Central memory CD8-positive, alpha-beta T cell (primary cell): ENCODE measurements at regions not wholly inside any gene's neighbourhood (a gene's known extent, or its start where the extent isn't known, plus 50 kb on each side); places are given as distances from the start of the nearest gene placed in this dataset.
A peak's percentile ranks its signal among the peaks of the same experiment; 100 is the strongest.
"Not testable (repeated sequence)": the region's sequence is repeated elsewhere in the genome, so short reads cannot be mapped to it uniquely, and the experiment has no call there.

ENCODE experiments used
- ATAC-seq: fragments of 150-1000 bp; cut with Tn5 transposase; replicated peaks from 2 replicates; pipeline ENCODE4 v1.10.0; 2022; ENCODE audit warnings: mild to moderate bottlenecking, moderate FRiP score, moderate number of reproducible peaks; ENCODE audit not compliant: poor library complexity, severe bottlenecking; ENCODE audit errors: extremely low read depth
- DNase-seq, 2 donors: peaks; one replicate each; pipeline ENCODE4 v3.0.0; 2021; ENCODE audit warnings: low spot score in 2 of 2
- H3K27ac Mint-ChIP-seq: one replicate; pipeline ENCODE4 v1.8.0; 2022; ENCODE audit warnings: low read depth, mild to moderate bottlenecking, moderate library complexity, mixed read lengths
- H3K27me3 Mint-ChIP-seq: one replicate; pipeline ENCODE4 v1.8.0; 2022; ENCODE audit warnings: mixed read lengths
- H3K36me3 Mint-ChIP-seq: one replicate; pipeline ENCODE4 v1.8.0; 2022; ENCODE audit warnings: mild to moderate bottlenecking, moderate library complexity, mixed read lengths; ENCODE audit not compliant: insufficient read depth
- H3K4me1 Mint-ChIP-seq: one replicate; pipeline ENCODE4 v1.8.0; 2022; ENCODE audit warnings: mixed read lengths
- H3K4me3 Mint-ChIP-seq: one replicate; pipeline ENCODE4 v1.8.0; 2022; ENCODE audit warnings: mild to moderate bottlenecking, moderate library complexity, mixed read lengths
- H3K9me3 Mint-ChIP-seq: one replicate; pipeline ENCODE4 v1.8.0; 2022; ENCODE audit warnings: mixed read lengths

- H3K4me3 Mint-ChIP-seq, H3K36me3 Mint-ChIP-seq, H3K27me3 Mint-ChIP-seq, H3K27ac Mint-ChIP-seq, H3K4me1 Mint-ChIP-seq, DNase-seq, H3K9me3 Mint-ChIP-seq, ATAC-seq: not testable (repeated sequence)
These were observed 320.9 kb downstream of the BCL2L11 start for GRCh38 chr2:111441614-111442013.

GRCh38 chr2:111442767-111443454 is 322.2 kb downstream of the BCL2L11 start:
- not testable (repeated sequence) for H3K36me3 Mint-ChIP-seq, H3K27ac Mint-ChIP-seq, H3K4me1 Mint-ChIP-seq, DNase-seq, H3K27me3 Mint-ChIP-seq, H3K9me3 Mint-ChIP-seq, H3K4me3 Mint-ChIP-seq
- ATAC-seq, result peak; percentile 65

- H3K9me3 Mint-ChIP-seq, H3K27ac Mint-ChIP-seq, H3K27me3 Mint-ChIP-seq, DNase-seq, H3K36me3 Mint-ChIP-seq, H3K4me3 Mint-ChIP-seq, H3K4me1 Mint-ChIP-seq, ATAC-seq: not testable (repeated sequence)
These were observed 323.8 kb downstream of the BCL2L11 start for GRCh38 chr2:111444516-111444915.

- H3K27ac Mint-ChIP-seq, H3K9me3 Mint-ChIP-seq, DNase-seq, H3K4me1 Mint-ChIP-seq, H3K36me3 Mint-ChIP-seq, H3K4me3 Mint-ChIP-seq, H3K27me3 Mint-ChIP-seq, ATAC-seq: not testable (repeated sequence)
These were observed 324.6 kb downstream of the BCL2L11 start for GRCh38 chr2:111445191-111445929.

GRCh38 chr2:111445941-111446340 is 325.2 kb downstream of the BCL2L11 start:
- H3K4me1 Mint-ChIP-seq, H3K27me3 Mint-ChIP-seq, H3K4me3 Mint-ChIP-seq, H3K27ac Mint-ChIP-seq, ATAC-seq, H3K9me3 Mint-ChIP-seq, DNase-seq, H3K36me3 Mint-ChIP-seq: not testable (repeated sequence)

GRCh38 chr2:111447482-111447881 is 326.8 kb downstream of the BCL2L11 start:
- H3K9me3 Mint-ChIP-seq, H3K36me3 Mint-ChIP-seq, H3K4me3 Mint-ChIP-seq, H3K27ac Mint-ChIP-seq, H3K27me3 Mint-ChIP-seq, H3K4me1 Mint-ChIP-seq, DNase-seq, ATAC-seq: not testable (repeated sequence)

GRCh38 chr2:111448796-111449195 is 328.1 kb downstream of the BCL2L11 start:
- H3K36me3 Mint-ChIP-seq, H3K9me3 Mint-ChIP-seq, H3K4me3 Mint-ChIP-seq, H3K4me1 Mint-ChIP-seq, H3K27me3 Mint-ChIP-seq, DNase-seq, H3K27ac Mint-ChIP-seq: not testable (repeated sequence)
- peak; percentile 12 for ATAC-seq

- not testable (repeated sequence) for H3K36me3 Mint-ChIP-seq, H3K4me3 Mint-ChIP-seq, DNase-seq, H3K4me1 Mint-ChIP-seq, H3K27ac Mint-ChIP-seq, H3K9me3 Mint-ChIP-seq, H3K27me3 Mint-ChIP-seq
- ATAC-seq, result peak; percentile 76
These were observed 329.8 kb downstream of the BCL2L11 start for GRCh38 chr2:111450526-111450925.

GRCh38 chr2:111451692-111452199 is 331.0 kb downstream of the BCL2L11 start:
- peak overlapping the region; percentile 18 for H3K4me3 Mint-ChIP-seq
- not testable (repeated sequence) for H3K9me3 Mint-ChIP-seq, DNase-seq, H3K27me3 Mint-ChIP-seq, H3K4me1 Mint-ChIP-seq, H3K27ac Mint-ChIP-seq, ATAC-seq, H3K36me3 Mint-ChIP-seq

- not testable (repeated sequence) for H3K4me1 Mint-ChIP-seq, H3K36me3 Mint-ChIP-seq, H3K27ac Mint-ChIP-seq, H3K27me3 Mint-ChIP-seq, H3K9me3 Mint-ChIP-seq, DNase-seq, ATAC-seq
- peak overlapping the region; percentile 18 for H3K4me3 Mint-ChIP-seq
These were observed 331.5 kb downstream of the BCL2L11 start for GRCh38 chr2:111452208-111452607.

- ATAC-seq, H3K4me1 Mint-ChIP-seq, H3K36me3 Mint-ChIP-seq: not testable (repeated sequence)
These were observed 332.6 kb downstream of the BCL2L11 start for GRCh38 chr2:111453308-111453707.

GRCh38 chr2:111453816-111454215 is 333.1 kb downstream of the BCL2L11 start:
- not testable (repeated sequence) for H3K27ac Mint-ChIP-seq, DNase-seq, H3K9me3 Mint-ChIP-seq, H3K27me3 Mint-ChIP-seq, H3K4me1 Mint-ChIP-seq, H3K36me3 Mint-ChIP-seq, H3K4me3 Mint-ChIP-seq
- peak; percentile 13 for ATAC-seq

More at GRCh38 chr2:111453308-111453707, 332.6 kb downstream of the BCL2L11 start:
- H3K27ac Mint-ChIP-seq, H3K27me3 Mint-ChIP-seq, DNase-seq, H3K4me3 Mint-ChIP-seq, H3K9me3 Mint-ChIP-seq: not testable (repeated sequence)

- not testable (repeated sequence) for H3K27me3 Mint-ChIP-seq, H3K4me3 Mint-ChIP-seq, H3K9me3 Mint-ChIP-seq, H3K27ac Mint-ChIP-seq, H3K36me3 Mint-ChIP-seq, H3K4me1 Mint-ChIP-seq
- DNase-seq (peak in 1 of 2 donors; percentile 50), ATAC-seq (peak; percentile 94)
These were observed 333.7 kb downstream of the BCL2L11 start for GRCh38 chr2:111454404-111454803.
